ENCODE measurements at regions not wholly inside any gene's neighbourhood (a gene's known extent, or its start where the extent isn't known, plus 50 kb on each side); places are given as distances from the start of the nearest gene placed in this dataset.

DNA sequence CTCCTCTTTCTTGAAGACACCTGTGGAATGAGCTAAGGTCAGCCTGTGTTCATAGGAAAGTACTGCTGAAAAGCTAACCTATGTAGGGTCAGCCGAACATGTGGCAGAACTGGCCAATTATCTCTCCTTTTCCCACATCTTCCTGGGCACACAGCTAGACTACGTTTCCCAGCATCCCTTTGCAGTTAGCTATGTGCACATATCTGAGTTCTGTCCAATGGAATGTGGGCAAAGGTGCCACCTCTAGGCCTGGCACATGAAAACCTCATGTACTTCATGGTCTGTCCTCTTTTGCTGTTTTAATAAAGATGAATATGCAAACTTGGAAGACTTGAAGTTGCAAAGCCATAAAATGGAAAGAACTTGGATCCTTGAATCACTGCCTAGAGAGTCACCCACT is 352.6 kb downstream of the TNS1 start:
- TF ChIP-seq, protein P1, sequence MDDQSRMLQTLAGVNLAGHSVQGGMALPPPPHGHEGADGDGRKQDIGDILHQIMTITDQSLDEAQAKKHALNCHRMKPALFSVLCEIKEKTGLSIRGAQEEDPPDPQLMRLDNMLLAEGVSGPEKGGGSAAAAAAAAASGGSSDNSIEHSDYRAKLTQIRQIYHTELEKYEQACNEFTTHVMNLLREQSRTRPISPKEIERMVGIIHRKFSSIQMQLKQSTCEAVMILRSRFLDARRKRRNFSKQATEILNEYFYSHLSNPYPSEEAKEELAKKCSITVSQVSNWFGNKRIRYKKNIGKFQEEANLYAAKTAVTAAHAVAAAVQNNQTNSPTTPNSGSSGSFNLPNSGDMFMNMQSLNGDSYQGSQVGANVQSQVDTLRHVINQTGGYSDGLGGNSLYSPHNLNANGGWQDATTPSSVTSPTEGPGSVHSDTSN (IDR thresholded peaks at IDR 0.05), result no peak
- TF ChIP-seq GABPA (IDR thresholded peaks at IDR 0.05; ENCODE audit: low read depth) (no peak), TCF12 (IDR thresholded peaks at IDR 0.05) (no peak), JUND (IDR thresholded peaks at IDR 0.05) (no peak), POLR2AphosphoS5 (IDR thresholded peaks at IDR 0.05; ENCODE audit: low read depth, low read length) (no peak), RCOR1 (IDR thresholded peaks at IDR 0.05; ENCODE audit: low read length) (no peak), ELF1 (IDR thresholded peaks at IDR 0.05) (no peak)
- TF ChIP-seq, protein P2, sequence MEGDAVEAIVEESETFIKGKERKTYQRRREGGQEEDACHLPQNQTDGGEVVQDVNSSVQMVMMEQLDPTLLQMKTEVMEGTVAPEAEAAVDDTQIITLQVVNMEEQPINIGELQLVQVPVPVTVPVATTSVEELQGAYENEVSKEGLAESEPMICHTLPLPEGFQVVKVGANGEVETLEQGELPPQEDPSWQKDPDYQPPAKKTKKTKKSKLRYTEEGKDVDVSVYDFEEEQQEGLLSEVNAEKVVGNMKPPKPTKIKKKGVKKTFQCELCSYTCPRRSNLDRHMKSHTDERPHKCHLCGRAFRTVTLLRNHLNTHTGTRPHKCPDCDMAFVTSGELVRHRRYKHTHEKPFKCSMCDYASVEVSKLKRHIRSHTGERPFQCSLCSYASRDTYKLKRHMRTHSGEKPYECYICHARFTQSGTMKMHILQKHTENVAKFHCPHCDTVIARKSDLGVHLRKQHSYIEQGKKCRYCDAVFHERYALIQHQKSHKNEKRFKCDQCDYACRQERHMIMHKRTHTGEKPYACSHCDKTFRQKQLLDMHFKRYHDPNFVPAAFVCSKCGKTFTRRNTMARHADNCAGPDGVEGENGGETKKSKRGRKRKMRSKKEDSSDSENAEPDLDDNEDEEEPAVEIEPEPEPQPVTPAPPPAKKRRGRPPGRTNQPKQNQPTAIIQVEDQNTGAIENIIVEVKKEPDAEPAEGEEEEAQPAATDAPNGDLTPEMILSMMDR (IDR thresholded peaks at IDR 0.05), result no peak
- TF ChIP-seq, protein P3, sequence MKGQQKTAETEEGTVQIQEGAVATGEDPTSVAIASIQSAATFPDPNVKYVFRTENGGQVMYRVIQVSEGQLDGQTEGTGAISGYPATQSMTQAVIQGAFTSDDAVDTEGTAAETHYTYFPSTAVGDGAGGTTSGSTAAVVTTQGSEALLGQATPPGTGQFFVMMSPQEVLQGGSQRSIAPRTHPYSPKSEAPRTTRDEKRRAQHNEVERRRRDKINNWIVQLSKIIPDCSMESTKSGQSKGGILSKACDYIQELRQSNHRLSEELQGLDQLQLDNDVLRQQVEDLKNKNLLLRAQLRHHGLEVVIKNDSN (IDR thresholded peaks at IDR 0.05; ENCODE audit: borderline replicate concordance, low read depth), result no peak
- TF ChIP-seq, protein P4, sequence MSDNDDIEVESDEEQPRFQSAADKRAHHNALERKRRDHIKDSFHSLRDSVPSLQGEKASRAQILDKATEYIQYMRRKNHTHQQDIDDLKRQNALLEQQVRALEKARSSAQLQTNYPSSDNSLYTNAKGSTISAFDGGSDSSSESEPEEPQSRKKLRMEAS (IDR thresholded peaks at IDR 0.05; ENCODE audit: low read depth), result no peak
